Sigmoid colon (tissue), 6 donors: ENCODE measurements at regions not wholly inside any gene's neighbourhood (a gene's known extent, or its start where the extent isn't known, plus 50 kb on each side); places are given as distances from the start of the nearest gene placed in this dataset.
"Not testable (repeated sequence)": the region's sequence is repeated elsewhere in the genome, so short reads cannot be mapped to it uniquely, and the experiment has no call there.

Experiments used
- DNase-seq: peaks from one replicate; pipeline ENCODE4 v3.0.0-alpha.2; 2019
- H3K27ac ChIP-seq, 4 donors: fragments of 200-600 bp; sonication (generic); one replicate each; pipeline ENCODE4 v1.5.1; 2016 to 2019; ENCODE audit warnings: mild to moderate bottlenecking in 1 of 4
- H3K27me3 ChIP-seq, 3 donors: fragments of 200-600 bp; sonication (generic); one replicate each; pipeline ENCODE4 v1.5.1; 2019; ENCODE audit warnings: mild to moderate bottlenecking in 1 of 3
- H3K36me3 ChIP-seq, 4 donors: fragments of 200-600 bp; sonication (generic); one replicate each; pipeline ENCODE4 v1.5.1; 2016 to 2019
- H3K4me1 ChIP-seq, 4 donors: fragments of 200-600 bp; sonication (generic); one replicate each; pipeline ENCODE4 v1.5.1; 2017 to 2019
- H3K4me3 ChIP-seq, 4 donors: fragments of 200-600 bp; sonication (generic); one replicate each; pipeline ENCODE4 v1.5.1; 2017 to 2019; ENCODE audit warnings: mild to moderate bottlenecking in 2 of 4, moderate library complexity in 1 of 4
- H3K9me3 ChIP-seq, 4 donors: fragments of 200-600 bp in 3 of 4; sonication (generic) in 3 of 4; one replicate each; pipeline versions ENCODE4 v1.5.1 to v1.6.1; 2013 to 2019
- EP300 ChIP-seq, 4 donors: sonication (generic); formaldehyde crosslinking; IDR thresholded peaks; one replicate each; pipeline ENCODE4 v1.6.1; 2017; ENCODE audit warnings: antibody characterized with exemption in 4 of 4
- POLR2A ChIP-seq, 2 donors: fragments of 450-650 bp; IDR thresholded peaks; one replicate each; pipeline ENCODE4 v1.6.1; 2016; ENCODE audit warnings: antibody characterized with exemption in 2 of 2, mild to moderate bottlenecking in 2 of 2, moderate library complexity in 2 of 2
- POLR2AphosphoS5 ChIP-seq, 4 donors: sonication (generic); formaldehyde crosslinking; IDR thresholded peaks; one replicate each; pipeline ENCODE4 v1.6.1; 2017; ENCODE audit warnings: antibody characterized with exemption in 4 of 4
- WGBS, 2 donors: extraction: QIAGEN DNeasy Blood & Tissue Kit; methylation state at CpG; one replicate each; pipeline ENCODE4 v1.1.7; 2013; 5-methylcytosine and 5-hydroxymethylcytosine counted together
- intact Hi-C: fragments of 100-400 bp; cut with DNase I; formaldehyde crosslinking; loops from one replicate; pipeline ENCODE4 v1.15.1; 2023
- TF ChIP-seq, protein P1 (sequence below), 4 experiments: fragments of 450-650 bp in 3 of 4; fragments of 200-600 bp in 1 of 4; IDR thresholded peaks; one replicate each; pipeline ENCODE4 v1.5.1; 2016 to 2019; ENCODE audit warnings: antibody characterized with exemption in 4 of 4, mild to moderate bottlenecking in 3 of 4, moderate library complexity in 2 of 4
- donor health status: healthy with polysubstance abuse.
- donor health status: healthy.

DNA sequence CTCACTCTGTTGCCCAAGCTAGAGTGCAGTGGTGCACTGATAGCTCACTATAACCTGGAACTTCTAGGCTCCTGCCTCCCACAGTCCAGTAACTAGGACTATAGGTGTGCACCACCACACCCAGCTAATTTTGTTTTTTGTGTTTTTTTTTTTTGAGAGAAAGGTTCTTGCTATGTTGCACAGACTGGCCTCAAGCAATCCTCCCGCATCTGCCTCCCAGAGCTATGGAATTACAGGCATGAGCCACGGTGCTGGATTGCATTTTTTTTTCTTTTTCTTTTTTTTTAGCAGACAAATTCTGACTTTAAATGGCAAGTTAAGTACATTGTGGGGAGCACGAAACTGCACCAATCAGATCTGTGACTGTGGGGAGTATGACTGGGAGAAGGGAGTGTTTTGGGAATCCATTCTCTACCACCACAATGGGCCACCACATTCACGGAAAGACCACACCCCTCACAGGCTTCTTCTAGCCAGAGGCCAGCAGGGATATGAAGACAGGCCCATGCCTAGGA, 58.1 kb upstream of the MSMB start:
- no peaks in the 10 kb centered on the region for H3K36me3 ChIP-seq
- WGBS, 2 donors = 76 to 85% methylated on average over 4 of the region's 4 CpGs
- TF ChIP-seq EP300 (IDR thresholded peaks at IDR 0.05) (no peak), POLR2AphosphoS5 (IDR thresholded peaks at IDR 0.05) (no peak), POLR2A (IDR thresholded peaks at IDR 0.05) (no peak)
- TF ChIP-seq, protein P1, sequence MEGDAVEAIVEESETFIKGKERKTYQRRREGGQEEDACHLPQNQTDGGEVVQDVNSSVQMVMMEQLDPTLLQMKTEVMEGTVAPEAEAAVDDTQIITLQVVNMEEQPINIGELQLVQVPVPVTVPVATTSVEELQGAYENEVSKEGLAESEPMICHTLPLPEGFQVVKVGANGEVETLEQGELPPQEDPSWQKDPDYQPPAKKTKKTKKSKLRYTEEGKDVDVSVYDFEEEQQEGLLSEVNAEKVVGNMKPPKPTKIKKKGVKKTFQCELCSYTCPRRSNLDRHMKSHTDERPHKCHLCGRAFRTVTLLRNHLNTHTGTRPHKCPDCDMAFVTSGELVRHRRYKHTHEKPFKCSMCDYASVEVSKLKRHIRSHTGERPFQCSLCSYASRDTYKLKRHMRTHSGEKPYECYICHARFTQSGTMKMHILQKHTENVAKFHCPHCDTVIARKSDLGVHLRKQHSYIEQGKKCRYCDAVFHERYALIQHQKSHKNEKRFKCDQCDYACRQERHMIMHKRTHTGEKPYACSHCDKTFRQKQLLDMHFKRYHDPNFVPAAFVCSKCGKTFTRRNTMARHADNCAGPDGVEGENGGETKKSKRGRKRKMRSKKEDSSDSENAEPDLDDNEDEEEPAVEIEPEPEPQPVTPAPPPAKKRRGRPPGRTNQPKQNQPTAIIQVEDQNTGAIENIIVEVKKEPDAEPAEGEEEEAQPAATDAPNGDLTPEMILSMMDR (IDR thresholded peaks at IDR 0.05) = no peak

DNA sequence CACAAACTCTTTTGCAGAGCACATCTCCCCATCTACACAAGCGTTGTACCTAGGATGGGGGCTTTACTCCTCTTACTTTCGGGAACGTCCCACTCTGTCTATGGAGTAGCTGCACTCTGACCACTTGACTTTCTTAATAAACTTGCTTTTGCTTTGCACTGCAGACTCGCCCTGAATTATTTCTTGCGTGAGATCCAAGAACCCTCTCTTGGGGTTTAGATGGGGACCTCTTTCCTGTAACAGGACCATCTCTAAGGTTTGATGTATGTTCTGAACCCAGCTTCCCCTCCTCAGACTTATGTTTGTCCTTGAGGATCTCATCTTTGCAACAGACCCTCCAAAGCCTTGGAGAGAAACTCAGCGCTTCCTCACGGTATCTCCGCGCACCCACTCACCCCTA, 59.3 kb upstream of the MSMB start:
- not testable (repeated sequence) for H3K27me3 ChIP-seq, H3K4me1 ChIP-seq, H3K9me3 ChIP-seq, H3K27ac ChIP-seq, H3K36me3 ChIP-seq, DNase-seq, H3K4me3 ChIP-seq
- intact Hi-C loops = loop anchor here (5.0 kb wide), 1 partner anchor 177 kb away; no protein-coding TSS in a partner anchor
- WGBS, 2 donors = 69 to 74% methylated on average over 9 of the region's 9 CpGs

More for the DNA sequence above, 58.1 kb upstream of the MSMB start:
- no peak overlapping the region for H3K4me3 ChIP-seq
- H3K27ac ChIP-seq = no peak overlapping the region
- DNase-seq = no peak
- peaks cover 0 to 9% (median 7%) of the 10 kb centered on the region in 4 donors for H3K4me1 ChIP-seq
- H3K27me3 ChIP-seq = no peaks in the 10 kb centered on the region
- H3K9me3 ChIP-seq = no peaks in the 10 kb centered on the region
- intact Hi-C loops = loop anchor here (5.0 kb wide), 1 partner anchor 72 kb away; the partner anchor contains the start of gene NCOA4

GRCh38 chr10:46105856-46106409, 59.9 kb upstream of the MSMB start:
- not testable (repeated sequence) for DNase-seq, H3K9me3 ChIP-seq, H3K36me3 ChIP-seq, H3K27me3 ChIP-seq, H3K4me1 ChIP-seq
- Histone ChIP-seq H3K27ac (peak overlapping the region in 3 of 4 donors; percentile 47 to 63 (median 61)), H3K4me3 (peak overlapping the region; percentile 49 to 62 (median 58))
- intact Hi-C loops = loop anchor here (5.0 kb wide), 1 partner anchor 176 kb away; no protein-coding TSS in a partner anchor
- 2% methylated on average over 32 of the region's 32 CpGs for WGBS, 2 donors

DNA sequence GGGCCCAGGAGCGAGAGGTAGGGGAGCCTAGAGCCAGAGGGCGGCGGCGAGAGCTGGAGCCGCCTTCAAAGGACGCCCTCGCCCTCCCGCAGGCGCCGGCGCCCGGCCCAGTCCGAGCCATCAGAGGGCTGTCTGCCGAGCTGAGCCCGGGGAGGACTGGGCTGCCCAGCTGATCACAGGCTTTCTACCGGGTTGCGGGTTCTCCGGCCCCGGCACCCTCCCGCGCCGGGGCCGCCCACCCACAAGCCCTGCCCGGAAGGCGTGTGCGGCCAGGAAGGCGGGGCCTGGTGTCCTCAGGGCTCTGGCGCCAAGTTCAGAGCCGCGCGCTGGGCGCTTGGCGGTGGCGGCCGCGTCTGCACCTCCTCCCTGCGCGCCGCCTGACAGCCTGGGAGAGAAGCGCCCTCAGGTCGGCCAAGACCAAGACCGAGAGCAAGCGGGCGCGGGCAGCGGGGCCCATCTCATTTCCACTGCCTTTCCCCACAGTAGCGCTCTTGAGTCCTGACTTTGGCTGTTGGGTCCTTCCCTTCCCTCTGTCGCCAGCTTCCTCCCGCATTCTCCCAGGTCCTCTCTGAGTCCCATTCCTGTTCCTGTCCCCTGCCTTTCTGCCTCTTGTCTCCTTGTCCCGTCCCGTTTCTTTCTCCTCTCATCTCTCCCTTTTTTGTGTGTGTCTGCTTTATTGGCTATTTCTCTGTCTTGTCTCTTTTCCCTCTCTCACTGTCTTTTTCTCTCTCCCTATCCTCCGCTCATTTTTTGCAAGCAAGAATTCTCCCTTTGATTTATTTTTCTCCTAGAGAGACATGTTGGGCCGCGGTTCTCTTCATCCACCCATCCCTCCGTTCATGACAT, 60.6 kb upstream of the MSMB start:
- H3K36me3 ChIP-seq = no peaks in the 10 kb centered on the region
- no peak for TF ChIP-seq EP300 (IDR thresholded peaks at IDR 0.05)
- TF ChIP-seq, protein P1 (IDR thresholded peaks at IDR 0.05) = peak in 1 of 4 experiments; percentile 7
- no peaks in the 10 kb centered on the region for H3K9me3 ChIP-seq
- peak overlapping the region; percentile 49 to 62 (median 58) for H3K4me3 ChIP-seq
- WGBS, 2 donors = 2 to 4% methylated on average over 55 of the region's 55 CpGs
- peak overlapping the region in 3 of 4 donors; percentile 47 to 63 (median 61) for H3K27ac ChIP-seq
- DNase-seq = peak; percentile 78
- H3K4me1 ChIP-seq = peaks cover 0 to 9% (median 7%) of the 10 kb centered on the region in 4 donors
- intact Hi-C loops = loop anchor here (5.0 kb wide), 1 partner anchor 176 kb away; no protein-coding TSS in a partner anchor
- H3K27me3 ChIP-seq = no peaks in the 10 kb centered on the region

DNA sequence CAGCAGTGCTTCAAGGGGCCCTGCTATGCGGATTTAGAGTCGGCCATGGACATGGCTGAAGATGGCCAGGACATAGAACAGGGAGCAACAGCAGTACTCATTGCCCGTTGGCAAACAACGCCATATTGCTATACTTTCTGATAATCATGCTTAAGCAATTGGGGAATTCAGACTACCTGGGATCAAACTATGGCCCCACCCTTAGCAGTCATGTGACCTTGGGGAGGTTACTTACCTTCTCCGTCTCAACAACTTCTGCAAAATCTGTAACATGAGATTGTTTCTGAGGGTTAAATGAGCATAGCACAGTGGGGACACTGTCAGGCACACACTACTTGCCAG, 62.1 kb upstream of the MSMB start:
- H3K27me3 ChIP-seq, H3K4me3 ChIP-seq, DNase-seq, H3K9me3 ChIP-seq, H3K36me3 ChIP-seq, H3K27ac ChIP-seq, H3K4me1 ChIP-seq: not testable (repeated sequence)
- WGBS, 2 donors = 71 to 76% methylated on average over 4 of the region's 5 CpGs
- intact Hi-C loops = loop anchor here (5.0 kb wide), 1 partner anchor 174 kb away; no protein-coding TSS in a partner anchor

DNA sequence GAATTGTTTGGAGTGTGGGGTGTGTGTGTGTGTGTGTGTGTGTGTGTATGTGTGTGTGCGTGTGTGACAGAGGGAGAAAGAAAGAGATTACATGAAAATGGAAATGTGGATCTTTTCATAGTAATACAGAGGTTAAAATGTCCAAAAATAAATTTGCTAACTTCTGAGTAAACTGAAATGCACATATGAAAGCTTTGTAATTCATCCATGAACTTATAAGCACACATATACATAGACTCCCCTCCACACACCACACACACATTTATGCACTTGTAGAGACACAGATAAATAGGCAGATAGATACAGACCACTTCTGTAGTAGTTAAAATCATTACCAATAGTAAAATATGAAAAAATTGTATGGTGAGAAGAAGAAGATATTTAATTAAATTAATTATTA, 108.2 kb upstream of the MSMB start:
- DNase-seq, H3K4me1 ChIP-seq, H3K36me3 ChIP-seq, H3K27me3 ChIP-seq, intact Hi-C loops, H3K4me3 ChIP-seq, H3K27ac ChIP-seq, H3K9me3 ChIP-seq: not testable (repeated sequence)
- 95 to 100% methylated on average over 1 of the region's 1 CpG for WGBS, 2 donors

- H3K9me3 ChIP-seq, H3K4me1 ChIP-seq, H3K27ac ChIP-seq, DNase-seq, H3K27me3 ChIP-seq, intact Hi-C loops, H3K36me3 ChIP-seq, H3K4me3 ChIP-seq: not testable (repeated sequence)
- 92 to 96% methylated on average over 2 of the region's 2 CpGs for WGBS, 2 donors
Measured at GRCh38 chr10:46154683-46155082, 108.6 kb upstream of the MSMB start.

DNA sequence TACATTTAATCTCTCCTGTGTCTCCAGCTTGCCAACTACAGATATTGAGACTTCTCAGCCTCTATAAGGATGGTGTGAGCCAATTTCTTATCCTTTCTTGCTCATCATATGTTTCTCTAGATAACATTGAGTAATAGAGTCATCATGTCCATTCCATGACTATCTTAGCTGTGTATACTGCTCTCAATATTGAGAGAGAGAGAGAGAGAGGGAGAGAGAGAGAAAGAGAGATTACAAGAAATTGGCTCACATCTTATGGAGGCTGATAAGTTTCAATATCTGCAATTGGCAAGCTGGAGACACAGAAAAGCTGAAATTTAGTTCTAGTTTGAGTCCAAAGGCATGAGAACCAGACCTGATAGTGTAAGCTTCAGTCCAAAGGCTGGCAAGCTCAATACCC, 110.8 kb upstream of the MSMB start:
- intact Hi-C loops, H3K4me3 ChIP-seq, H3K36me3 ChIP-seq, H3K4me1 ChIP-seq, H3K27ac ChIP-seq, DNase-seq, H3K9me3 ChIP-seq, H3K27me3 ChIP-seq: not testable (repeated sequence)
